ENCODE measurements at regions not wholly inside any gene's neighbourhood (a gene's known extent, or its start where the extent isn't known, plus 50 kb on each side); places are given as distances from the start of the nearest gene placed in this dataset.

- DNase-seq (ENCODE audit: extremely low read depth, low read depth) = no peak
- no peak overlapping the region for H3K4me3 ChIP-seq (replicated peaks; ENCODE audit: low read depth, low read length)
- no peak for TF ChIP-seq CTCF (IDR thresholded peaks at IDR 0.05; ENCODE audit: low read depth, low read length, missing control alignments)
Measured at GRCh38 chr16:73426433-73427160, 378.7 kb upstream of the ZFHX3 start.

GRCh38 chr16:73420676-73421075 lies 372.7 kb upstream of the ZFHX3 start:
- no peak for DNase-seq (ENCODE audit: extremely low read depth, low read depth)

GRCh38 chr16:73420244-73420643 lies 372.3 kb upstream of the ZFHX3 start:
- H3K4me3 ChIP-seq (replicated peaks; ENCODE audit: low read depth, low read length) = no peak overlapping the region
- no peak for DNase-seq (ENCODE audit: extremely low read depth, low read depth)
- TF ChIP-seq CTCF (IDR thresholded peaks at IDR 0.05; ENCODE audit: low read depth, low read length, missing control alignments) = no peak

More at GRCh38 chr16:73420676-73421075, 372.7 kb upstream of the ZFHX3 start:
- H3K4me3 ChIP-seq (replicated peaks; ENCODE audit: low read depth, low read length) = no peak overlapping the region
- TF ChIP-seq CTCF (IDR thresholded peaks at IDR 0.05; ENCODE audit: low read depth, low read length, missing control alignments) = no peak

- DNase-seq (ENCODE audit: extremely low read depth, low read depth) = no peak
- TF ChIP-seq CTCF (IDR thresholded peaks at IDR 0.05; ENCODE audit: low read depth, low read length, missing control alignments) = no peak
- H3K4me3 ChIP-seq (replicated peaks; ENCODE audit: low read depth, low read length) = no peak overlapping the region
Measured at GRCh38 chr16:73418691-73419090, 370.8 kb upstream of the ZFHX3 start.

- no peak overlapping the region for H3K4me3 ChIP-seq (replicated peaks; ENCODE audit: low read depth, low read length)
- DNase-seq (ENCODE audit: extremely low read depth, low read depth) = no peak
- no peak for TF ChIP-seq CTCF (IDR thresholded peaks at IDR 0.05; ENCODE audit: low read depth, low read length, missing control alignments)
Measured at GRCh38 chr16:73418051-73418450, 370.1 kb upstream of the ZFHX3 start.

GRCh38 chr16:73415286-73415685 lies 367.4 kb upstream of the ZFHX3 start:
- no peak for TF ChIP-seq CTCF (IDR thresholded peaks at IDR 0.05; ENCODE audit: low read depth, low read length, missing control alignments)
- no peak for DNase-seq (ENCODE audit: extremely low read depth, low read depth)
- no peak overlapping the region for H3K4me3 ChIP-seq (replicated peaks; ENCODE audit: low read depth, low read length)

- no peak for TF ChIP-seq CTCF (IDR thresholded peaks at IDR 0.05; ENCODE audit: low read depth, low read length, missing control alignments)
- DNase-seq (ENCODE audit: extremely low read depth, low read depth) = no peak
- H3K4me3 ChIP-seq (replicated peaks; ENCODE audit: low read depth, low read length) = no peak overlapping the region
Measured at GRCh38 chr16:73414638-73415037, 366.7 kb upstream of the ZFHX3 start.

Data from HFF-Myc (cell line).